ENCODE measurements at regions not wholly inside any gene's neighbourhood (a gene's known extent, or its start where the extent isn't known, plus 50 kb on each side); places are given as distances from the start of the nearest gene placed in this dataset.

GRCh38 chr10:4733150-4733842, 92.7 kb upstream of the AKR1E2 start:
- no peak for DNase-seq (ENCODE audit: low read depth in 2 of 3, low spot score in 1 of 3)

DNA sequence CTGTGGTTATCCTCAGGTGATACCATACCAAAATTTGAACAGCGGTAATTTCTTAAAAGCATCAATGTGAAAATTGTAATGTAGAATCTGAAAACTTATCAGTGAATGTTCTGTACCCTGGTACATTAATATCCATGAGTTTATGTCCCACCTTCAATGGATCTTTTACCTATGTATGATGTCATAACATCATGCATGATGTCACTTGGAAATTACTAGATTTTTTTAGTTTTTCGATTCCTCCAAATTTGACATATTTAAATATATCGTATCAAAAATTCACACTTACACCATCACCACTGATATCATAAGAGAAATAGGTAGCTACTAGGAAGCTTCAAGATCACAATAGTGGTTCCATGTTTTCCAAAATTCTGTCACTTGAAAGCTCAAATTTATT, 95.0 kb upstream of the AKR1E2 start:
- no peak for DNase-seq (ENCODE audit: low read depth in 2 of 3, low spot score in 1 of 3)

DNA sequence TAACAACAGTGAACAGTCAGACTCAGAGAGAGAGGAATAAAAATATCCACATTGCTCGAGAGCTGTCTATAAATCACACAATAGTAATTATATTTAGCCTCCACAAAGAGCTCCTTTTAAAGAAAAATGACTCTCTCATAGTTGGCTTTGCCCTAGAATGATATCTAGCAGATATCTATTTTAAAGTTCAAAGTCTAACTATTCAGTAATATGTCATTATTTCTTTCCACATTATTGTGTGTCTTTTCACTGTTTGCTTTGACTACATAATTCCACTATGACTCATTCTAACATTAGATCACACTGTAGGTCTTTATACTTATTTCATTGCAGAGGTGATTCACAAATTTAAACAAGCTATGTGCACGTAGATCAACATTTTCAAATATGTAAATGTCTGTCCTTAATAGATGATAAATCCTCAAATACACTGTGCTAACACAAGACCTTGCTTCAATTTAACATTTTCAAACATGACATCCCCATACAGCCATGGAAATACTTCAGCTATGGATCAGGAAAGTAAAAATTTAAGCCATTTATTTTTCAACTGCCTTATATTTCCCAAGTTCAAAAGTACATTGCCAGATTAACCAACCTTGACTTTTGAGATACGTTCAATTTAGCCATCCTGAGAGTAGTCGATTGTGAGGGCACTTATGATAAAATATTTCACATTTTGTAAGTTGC, 99.9 kb upstream of the AKR1E2 start:
- DNase-seq (ENCODE audit: low read depth in 2 of 3, low spot score in 1 of 3) = no peak

- no peak for DNase-seq (ENCODE audit: low read depth in 2 of 3, low spot score in 1 of 3)
Observed at GRCh38 chr10:4723860-4724259, 102.1 kb upstream of the AKR1E2 start.

- no peak for DNase-seq (ENCODE audit: low read depth in 2 of 3, low spot score in 1 of 3)
Observed at GRCh38 chr10:4721999-4722753, 103.8 kb upstream of the AKR1E2 start.

GRCh38 chr10:4720463-4720862, 105.5 kb upstream of the AKR1E2 start:
- DNase-seq (ENCODE audit: low read depth in 2 of 3, low spot score in 1 of 3) = no peak

DNA sequence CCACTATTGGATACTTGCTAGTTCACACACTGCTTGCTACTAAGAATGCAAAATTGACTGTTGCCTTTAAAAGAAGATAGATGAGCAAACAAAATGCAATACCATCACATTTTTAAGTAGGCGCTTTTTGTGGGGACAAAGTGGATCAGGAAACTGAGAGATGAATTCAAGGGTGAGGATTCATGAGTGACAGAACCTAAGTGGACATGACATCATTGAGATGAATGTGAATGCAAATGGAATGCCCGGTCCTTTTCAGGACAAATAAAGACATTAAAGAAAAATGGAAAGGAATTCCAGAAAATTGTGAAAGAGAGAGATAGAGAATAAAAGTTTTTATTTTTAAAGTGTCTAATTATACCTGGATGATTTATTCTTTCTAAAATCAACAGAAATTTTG, 106.3 kb upstream of the AKR1E2 start:
- no peak for DNase-seq (ENCODE audit: low read depth in 2 of 3, low spot score in 1 of 3)

DNA sequence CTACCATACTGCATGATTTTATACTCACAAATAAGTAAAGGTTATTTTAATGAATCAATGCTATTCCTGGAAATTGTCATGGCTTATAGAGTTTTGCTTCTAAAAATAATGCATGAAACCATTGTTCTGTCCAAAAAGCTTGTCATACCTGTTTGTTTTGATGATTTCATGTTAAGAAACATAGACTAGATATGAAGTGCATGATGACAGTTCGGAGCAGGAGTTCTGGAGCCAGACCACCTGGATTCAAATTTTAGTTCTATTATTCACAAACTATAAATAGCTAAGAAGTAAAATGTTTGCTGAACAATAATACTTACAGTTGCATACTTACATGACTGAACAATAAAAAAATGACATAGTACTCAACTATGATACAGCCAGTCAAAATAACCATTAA, 107.0 kb upstream of the AKR1E2 start:
- DNase-seq (ENCODE audit: low read depth in 2 of 3, low spot score in 1 of 3) = no peak

- no peak for DNase-seq (ENCODE audit: low read depth in 2 of 3, low spot score in 1 of 3)
Observed at GRCh38 chr10:4718544-4718943, 107.5 kb upstream of the AKR1E2 start.

DNA sequence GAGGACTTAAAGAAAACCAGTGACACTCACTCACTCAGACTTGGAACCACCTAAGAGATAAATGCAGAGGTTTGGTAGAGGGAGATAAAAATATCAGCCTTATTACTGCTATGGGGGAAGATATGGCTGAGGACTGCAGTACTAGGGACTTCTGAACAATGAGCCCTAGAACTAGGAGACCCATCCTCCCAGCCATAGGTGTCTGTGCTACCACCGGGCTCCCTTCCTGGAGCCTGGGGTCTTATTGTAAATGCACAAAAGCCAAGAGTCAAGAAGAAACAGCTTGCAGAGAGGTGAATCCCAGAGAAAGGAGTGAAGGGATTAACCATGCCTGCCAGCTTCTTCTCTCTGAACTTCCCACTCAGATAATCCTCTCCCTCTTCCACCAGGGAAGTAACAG, 108.3 kb upstream of the AKR1E2 start:
- DNase-seq (ENCODE audit: low read depth in 2 of 3, low spot score in 1 of 3) = no peak

GRCh38 chr10:4710858-4711257, 115.1 kb upstream of the AKR1E2 start:
- no peak for DNase-seq (ENCODE audit: low read depth in 2 of 3, low spot score in 1 of 3)

DNA sequence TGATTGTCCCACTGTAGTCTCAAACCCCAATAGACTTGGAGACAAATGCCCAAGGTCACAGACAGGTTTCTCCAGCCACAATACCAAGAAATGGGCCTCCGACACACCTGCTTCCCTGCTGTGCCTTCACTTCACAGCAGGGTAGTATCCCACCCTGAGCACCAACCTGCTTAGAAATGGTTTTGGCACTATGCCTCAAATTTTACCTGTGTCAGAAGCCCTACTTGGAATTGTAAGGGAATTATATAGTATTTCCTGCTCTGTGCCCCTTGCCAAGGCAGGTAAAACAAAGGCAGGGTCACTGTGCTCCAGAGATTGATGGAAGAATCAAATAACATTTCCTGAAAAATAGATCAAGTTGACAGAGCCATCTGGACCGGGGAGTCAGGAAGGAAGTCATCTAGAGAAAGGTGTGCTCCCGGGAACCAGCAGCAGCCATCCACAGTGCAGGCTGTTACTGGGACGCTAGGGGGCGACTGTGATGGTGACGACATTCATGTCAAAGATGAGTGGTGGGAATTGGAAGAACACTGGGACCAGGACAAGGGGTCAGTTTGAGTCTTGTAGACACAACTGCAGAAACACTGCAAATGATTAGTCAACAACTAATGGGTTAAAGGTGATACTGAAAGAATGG, 117.8 kb upstream of the AKR1E2 start:
- peak in 2 of 3 donors; percentile 1 to 23 for DNase-seq (ENCODE audit: low read depth in 2 of 3, low spot score in 1 of 3)

DNA sequence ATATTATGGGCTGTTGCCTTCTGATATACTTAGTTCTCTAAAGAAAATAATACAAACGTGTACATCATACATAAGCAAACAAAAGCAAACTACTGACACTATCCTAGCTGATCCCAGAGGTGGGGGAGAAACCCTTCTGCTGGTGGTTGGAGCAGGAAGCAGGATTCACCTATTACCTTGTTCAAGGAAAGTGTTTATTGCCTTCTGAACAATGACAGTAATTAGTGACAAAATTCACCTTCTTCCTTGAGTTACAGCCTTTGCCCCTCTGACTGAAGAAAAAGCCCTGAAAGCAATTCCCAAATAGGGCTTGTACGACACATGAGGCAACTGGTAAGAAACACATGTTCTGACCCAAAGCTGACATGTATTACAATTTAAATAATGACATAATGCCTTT, 118.8 kb upstream of the AKR1E2 start:
- DNase-seq (ENCODE audit: low read depth in 2 of 3, low spot score in 1 of 3) = no peak

DNA sequence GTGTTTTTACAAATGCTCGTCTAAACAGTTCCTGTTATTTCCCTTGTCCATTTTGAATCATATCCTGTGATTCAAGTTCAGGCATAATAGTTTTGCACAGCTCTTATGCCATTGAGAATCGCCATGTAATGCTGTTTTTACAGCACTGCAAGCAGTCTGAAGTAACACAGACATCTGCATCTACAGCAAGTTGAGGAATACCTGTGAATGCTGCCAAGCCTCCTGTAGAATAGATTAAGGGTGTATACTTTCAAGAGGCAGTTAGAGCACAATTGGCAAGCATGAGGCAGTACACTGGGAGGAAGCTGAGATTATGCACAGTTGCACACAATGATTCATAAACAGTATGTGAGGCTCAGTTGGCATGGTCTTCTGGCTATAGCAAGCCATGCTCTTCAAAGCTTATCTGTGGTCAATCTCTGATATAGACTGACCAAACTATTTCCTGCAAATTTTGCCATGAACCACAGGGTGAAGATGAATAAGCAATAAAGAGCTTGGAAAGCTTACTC, 121.9 kb upstream of the AKR1E2 start:
- DNase-seq (ENCODE audit: low read depth in 2 of 3, low spot score in 1 of 3) = no peak

DNA sequence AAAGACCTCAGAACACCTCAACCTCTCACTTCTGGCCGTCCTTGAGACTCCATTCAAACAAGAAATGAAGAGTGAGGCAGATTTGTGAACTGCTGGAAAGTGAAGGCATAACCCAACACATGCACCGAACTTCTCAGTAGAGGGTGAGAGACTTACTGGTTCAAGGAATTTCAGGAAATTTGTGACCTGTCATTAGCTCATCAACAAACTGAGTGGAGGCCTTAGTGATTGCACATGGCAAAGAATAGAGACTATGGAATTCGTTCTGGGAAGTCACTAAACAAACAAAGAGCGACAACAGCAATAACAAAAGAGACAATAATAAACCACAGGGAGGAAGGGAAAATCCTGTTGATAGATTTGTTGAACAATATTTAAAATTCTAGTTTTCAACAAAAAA, 125.0 kb upstream of the AKR1E2 start:
- DNase-seq (ENCODE audit: low read depth in 2 of 3, low spot score in 1 of 3) = no peak

DNA sequence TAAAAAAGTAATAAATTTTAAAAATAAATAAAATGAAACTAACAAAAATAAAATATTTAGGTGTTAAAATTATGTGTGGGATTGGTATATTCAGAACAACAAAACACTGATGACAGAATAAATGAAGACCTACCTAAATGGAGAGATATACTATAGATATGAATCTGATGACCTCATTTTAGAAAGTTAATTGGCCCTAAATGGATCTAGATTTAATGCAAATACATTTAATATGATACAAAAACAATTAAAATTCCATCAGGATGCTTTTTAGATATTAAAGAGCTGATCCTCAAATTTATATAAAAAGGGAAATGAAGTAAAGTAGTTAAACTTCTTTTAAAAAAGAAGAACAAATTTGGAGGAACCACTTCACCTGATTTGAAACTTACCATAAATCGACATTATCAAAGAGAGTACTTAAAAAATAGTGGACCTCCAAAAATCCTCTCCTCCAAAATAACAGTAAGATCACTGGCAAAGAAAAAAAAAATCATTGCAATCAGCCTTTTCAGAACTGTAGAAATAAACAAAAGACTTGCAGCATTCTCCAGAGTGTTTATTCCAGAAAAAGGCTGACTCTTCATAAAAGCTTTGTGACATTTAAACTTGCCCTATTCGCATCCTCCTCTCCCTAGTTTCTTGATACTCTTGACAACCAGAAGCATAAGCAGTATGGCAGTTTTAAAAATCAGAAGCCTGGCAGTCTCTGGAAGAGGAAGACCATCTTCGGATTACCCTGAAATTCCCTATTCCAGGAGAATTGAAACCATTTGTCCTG, 125.9 kb upstream of the AKR1E2 start:
- DNase-seq (ENCODE audit: low read depth in 2 of 3, low spot score in 1 of 3) = no peak

GRCh38 chr10:4698075-4698474, 127.9 kb upstream of the AKR1E2 start:
- DNase-seq (ENCODE audit: low read depth in 2 of 3, low spot score in 1 of 3) = no peak

DNA sequence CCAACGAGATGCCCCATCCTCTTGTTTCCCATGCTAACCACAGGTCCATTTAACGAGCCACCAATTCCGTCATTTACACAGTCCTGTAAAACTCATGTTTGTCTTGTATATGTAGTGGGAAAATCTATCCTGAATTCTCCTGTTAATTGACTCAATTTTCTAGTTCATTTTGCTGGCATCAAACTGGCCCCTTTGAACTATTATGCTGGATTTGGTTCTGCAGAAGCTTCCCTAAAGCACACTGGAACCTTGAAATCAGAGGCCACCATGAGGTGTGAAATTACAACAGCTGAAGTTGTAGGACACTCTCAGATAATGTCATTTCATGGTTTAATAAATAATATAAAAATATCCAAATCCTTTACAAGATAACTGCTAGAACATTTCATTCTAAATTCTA, 129.8 kb upstream of the AKR1E2 start:
- DNase-seq (ENCODE audit: low read depth in 2 of 3, low spot score in 1 of 3) = no peak

DNA sequence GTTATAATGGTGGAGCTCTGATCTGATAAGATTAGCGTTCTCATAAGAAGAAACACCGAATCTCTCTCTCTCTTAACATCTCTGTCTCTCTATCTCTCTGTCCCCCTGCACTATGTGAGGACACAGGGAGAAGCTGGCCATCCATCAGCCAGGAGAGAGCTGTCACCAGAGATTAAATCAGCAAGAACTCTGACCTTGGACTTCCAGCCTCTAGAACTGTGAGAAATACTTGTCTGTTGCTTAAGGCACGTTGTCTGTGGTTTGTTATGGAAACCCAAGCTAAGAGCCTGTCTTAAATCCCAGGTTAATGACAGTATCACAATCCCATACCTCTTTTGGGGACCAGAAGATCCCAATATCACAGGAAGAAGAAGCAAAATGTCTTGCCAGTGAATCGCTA, 132.0 kb upstream of the AKR1E2 start:
- DNase-seq (ENCODE audit: low read depth in 2 of 3, low spot score in 1 of 3) = no peak

DNA sequence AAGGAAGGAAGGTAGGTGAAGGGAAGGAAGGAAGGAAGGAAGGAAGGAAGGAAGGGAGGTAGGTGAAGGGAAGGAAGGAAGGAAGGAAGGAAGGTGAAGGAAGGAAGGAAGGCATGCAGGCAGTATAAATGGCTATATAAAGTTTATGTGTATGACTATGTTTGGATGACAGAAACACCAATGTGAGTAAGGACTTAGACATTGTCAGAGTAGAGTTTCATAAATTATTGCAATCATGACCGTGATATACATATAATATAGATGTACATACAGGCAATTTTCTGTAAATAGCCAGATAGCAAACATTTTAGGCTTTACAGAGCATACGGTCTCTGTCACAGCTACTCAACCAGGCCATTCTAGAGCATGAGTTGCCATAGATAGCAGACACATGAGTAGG, 133.8 kb upstream of the AKR1E2 start:
- no peak for DNase-seq (ENCODE audit: low read depth in 2 of 3, low spot score in 1 of 3)

DNA sequence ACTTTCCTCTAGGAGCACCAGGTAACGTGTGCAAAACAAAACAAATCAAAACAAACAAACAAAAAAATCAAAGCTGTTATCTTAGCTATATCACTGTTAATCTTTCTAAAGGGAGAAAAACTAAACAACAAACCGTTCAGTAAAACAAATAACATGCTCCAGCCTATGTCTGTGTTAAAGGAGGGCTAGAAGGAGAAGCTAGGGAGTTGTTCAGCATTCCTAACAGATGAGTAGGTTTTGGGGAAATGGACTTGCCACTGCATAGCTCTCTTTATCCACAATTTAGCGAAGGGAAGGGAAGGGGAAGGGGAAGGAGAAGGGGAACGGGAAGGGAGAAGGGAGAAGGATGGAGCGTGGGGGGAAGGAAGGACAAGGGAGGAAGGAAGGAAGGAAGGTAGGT, 134.2 kb upstream of the AKR1E2 start:
- no peak for DNase-seq (ENCODE audit: low read depth in 2 of 3, low spot score in 1 of 3)
